ENCODE measurements at regions not wholly inside any gene's neighbourhood (a gene's known extent, or its start where the extent isn't known, plus 50 kb on each side); places are given as distances from the start of the nearest gene placed in this dataset.

DNA sequence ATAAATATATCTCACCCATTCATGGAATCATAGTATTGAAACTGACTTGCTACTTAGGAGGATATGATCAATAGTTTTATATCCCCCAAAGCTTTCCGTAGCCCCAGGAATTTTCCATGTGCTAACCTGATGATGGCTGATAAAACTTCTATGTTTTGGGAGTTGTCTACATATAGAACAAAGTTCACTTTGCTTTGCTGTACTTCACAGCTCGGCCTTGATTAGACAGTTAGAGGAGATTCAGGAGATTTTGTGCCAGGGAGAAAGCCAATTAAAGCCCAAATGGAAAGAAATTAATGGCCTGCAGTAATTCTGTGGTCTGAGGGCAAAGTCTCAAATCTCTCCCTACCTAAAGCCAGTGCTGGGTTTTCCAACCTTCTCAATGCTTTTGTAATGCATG lies 114.9 kb upstream of the SLC34A2 start:
- no peak for TF ChIP-seq FOXA1 (IDR thresholded peaks at IDR 0.05)
- no peak for TF ChIP-seq ZNF384 (IDR thresholded peaks at IDR 0.05)
- TF ChIP-seq NFRKB (IDR thresholded peaks at IDR 0.05), result no peak
- TF ChIP-seq L3MBTL2 (conservative IDR thresholded peaks at IDR 0.05), result no peak
